Thyroid gland (tissue), 4 donors: ENCODE measurements at regions not wholly inside any gene's neighbourhood (a gene's known extent, or its start where the extent isn't known, plus 50 kb on each side); places are given as distances from the start of the nearest gene placed in this dataset.

Experiments used
- POLR2A ChIP-seq, 2 donors: fragments of 450-650 bp; IDR thresholded peaks; one replicate each; pipeline ENCODE4 v1.6.1; 2017; ENCODE audit warnings: antibody characterized with exemption in 2 of 2, mild to moderate bottlenecking in 2 of 2, moderate library complexity in 1 of 2
- TF ChIP-seq, protein P1 (sequence below), 6 experiments: fragments of 200-600 bp in 3 of 6; fragments of 450-650 bp in 3 of 6; sonication (generic) in 3 of 6; IDR thresholded peaks; one replicate each; pipeline ENCODE4 v1.5.1; 2016 to 2019; ENCODE audit warnings: antibody characterized with exemption in 6 of 6, mild to moderate bottlenecking in 2 of 6, inconsistent platforms in 1 of 6, moderate library complexity in 1 of 6

- no peak for TF ChIP-seq POLR2A (IDR thresholded peaks at IDR 0.05)
- TF ChIP-seq, protein P1, sequence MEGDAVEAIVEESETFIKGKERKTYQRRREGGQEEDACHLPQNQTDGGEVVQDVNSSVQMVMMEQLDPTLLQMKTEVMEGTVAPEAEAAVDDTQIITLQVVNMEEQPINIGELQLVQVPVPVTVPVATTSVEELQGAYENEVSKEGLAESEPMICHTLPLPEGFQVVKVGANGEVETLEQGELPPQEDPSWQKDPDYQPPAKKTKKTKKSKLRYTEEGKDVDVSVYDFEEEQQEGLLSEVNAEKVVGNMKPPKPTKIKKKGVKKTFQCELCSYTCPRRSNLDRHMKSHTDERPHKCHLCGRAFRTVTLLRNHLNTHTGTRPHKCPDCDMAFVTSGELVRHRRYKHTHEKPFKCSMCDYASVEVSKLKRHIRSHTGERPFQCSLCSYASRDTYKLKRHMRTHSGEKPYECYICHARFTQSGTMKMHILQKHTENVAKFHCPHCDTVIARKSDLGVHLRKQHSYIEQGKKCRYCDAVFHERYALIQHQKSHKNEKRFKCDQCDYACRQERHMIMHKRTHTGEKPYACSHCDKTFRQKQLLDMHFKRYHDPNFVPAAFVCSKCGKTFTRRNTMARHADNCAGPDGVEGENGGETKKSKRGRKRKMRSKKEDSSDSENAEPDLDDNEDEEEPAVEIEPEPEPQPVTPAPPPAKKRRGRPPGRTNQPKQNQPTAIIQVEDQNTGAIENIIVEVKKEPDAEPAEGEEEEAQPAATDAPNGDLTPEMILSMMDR (IDR thresholded peaks at IDR 0.05): no peak
Observed at GRCh38 chr12:111190741-111191526, 178.0 kb downstream of the PHETA1 start.
